GM12878 (cell line): ENCODE measurements at regions not wholly inside any gene's neighbourhood (a gene's known extent, or its start where the extent isn't known, plus 50 kb on each side); places are given as distances from the start of the nearest gene placed in this dataset.

Experiments used
- ATAC-seq: fragments of 200-7000 bp; cut with Tn5 transposase; 3 replicates; pipeline ENCODE4 v1.9.1; 2020; ENCODE audit warnings: mild to moderate bottlenecking, moderate library complexity
- BruUV-seq: library from RNA; stranded (reverse); fragments of 400-500 nt; replicated peaks from 2 replicates; lab custom pipeline; 2021; lab: Mats Ljungman, UMichigan
- CTCF ChIA-PET: fragments of 300-600 bp; sonication (Branson Sonifier 250); formaldehyde crosslinking; extraction: SDS; loops from one replicate; lab custom pipeline; 2021; ENCODE audit warnings: inconsistent platforms; lab: Yijun Ruan, JAX
- POLR2A ChIA-PET: fragments of 350-600 bp; formaldehyde crosslinking; extraction: SDS; loops from one replicate; lab custom pipeline; 2021; ENCODE audit warnings: inconsistent platforms; lab: Charles Lee
- RAD21 ChIA-PET: fragments of 300-600 bp; sonication (Branson Sonifier 250); formaldehyde crosslinking; loops from one replicate; lab custom pipeline; 2023; ENCODE audit warnings: antibody characterized with exemption; ENCODE audit not compliant: unreplicated experiment; lab: Charles Lee
- SMC1A ChIA-PET: fragments of 300-600 bp; sonication (Branson Sonifier 250); formaldehyde crosslinking; loops from one replicate; lab custom pipeline; 2023; ENCODE audit not compliant: unreplicated experiment, uncharacterized antibody; lab: Charles Lee
- DNase-seq: peaks from one replicate; pipeline ENCODE4 v3.0.0-alpha.2; 2011; ENCODE audit warnings: low read depth, low spot score
- FAIRE-seq: peaks from 3 replicates; lab custom pipeline; 2011; peaks lifted over from hg19 to GRCh38; lab: Jason Lieb, UNC
- H2AFZ ChIP-seq: 2 replicates; pipeline ENCODE4 v1.6.0; 2011; ENCODE audit warnings: low read depth, low read length, control low read depth; ENCODE audit not compliant: control insufficient read depth
- H3K27ac ChIP-seq: 2 replicates; pipeline ENCODE4 v1.5.1; 2011; ENCODE audit warnings: control low read depth; ENCODE audit not compliant: control insufficient read depth, insufficient read depth
- H3K27me3 ChIP-seq, 2 experiments: replicated peaks in 1 of 2; 2 replicates each; pipeline versions ENCODE4 v1.6.0 to v1.6.1; 2011; ENCODE audit warnings: low read length in 1 of 2; ENCODE audit not compliant: control insufficient read depth in 2 of 2, insufficient read depth in 2 of 2
- H3K36me3 ChIP-seq, 2 experiments: 2 replicates each; pipeline ENCODE4 v1.5.1; 2011; ENCODE audit warnings: low read length in 1 of 2; ENCODE audit not compliant: control insufficient read depth in 2 of 2, insufficient read depth in 2 of 2
- H3K4me1 ChIP-seq: 2 replicates; pipeline ENCODE4 v1.6.1; 2011; ENCODE audit warnings: mild to moderate bottlenecking, low read length, moderate library complexity, mixed read lengths; ENCODE audit not compliant: control insufficient read depth, insufficient read depth
- H3K4me2 ChIP-seq: 2 replicates; pipeline ENCODE4 v1.6.0; 2011; ENCODE audit warnings: control low read depth; ENCODE audit not compliant: control insufficient read depth, insufficient read depth
- H3K4me3 ChIP-seq: fragments of 200-600 bp; sonication (generic); 2 replicates; pipeline ENCODE4 v1.5.1; 2016
- H3K79me2 ChIP-seq: 2 replicates; pipeline ENCODE4 v1.6.0; 2011; ENCODE audit warnings: low read length; ENCODE audit not compliant: control insufficient read depth, insufficient read depth
- H3K9ac ChIP-seq: 2 replicates; pipeline ENCODE4 v1.8.0; 2011; ENCODE audit warnings: low read length, control low read depth, mixed read lengths; ENCODE audit not compliant: control insufficient read depth, insufficient read depth
- H3K9me3 ChIP-seq: replicated peaks from 3 replicates; pipeline ENCODE4 v1.5.1; 2011; ENCODE audit warnings: mild to moderate bottlenecking, low read length; ENCODE audit not compliant: control insufficient read depth, insufficient read depth
- H4K20me1 ChIP-seq: 2 replicates; pipeline ENCODE4 v1.6.0; 2011; ENCODE audit not compliant: control insufficient read depth, insufficient read depth
- BMI1 ChIP-seq: fragments of 450-650 bp; IDR thresholded peaks from 2 replicates; pipeline ENCODE4 v1.6.1; 2016; ENCODE audit warnings: mild to moderate bottlenecking, moderate library complexity, borderline replicate concordance
- CHD2 ChIP-seq: IDR thresholded peaks from 2 replicates; pipeline ENCODE4 v1.6.1; 2011; ENCODE audit warnings: low read depth, low read length, improper control_type of control experiment, borderline replicate concordance
- CREM ChIP-seq: IDR thresholded peaks from 2 replicates; pipeline ENCODE4 v1.6.1; 2014; ENCODE audit warnings: antibody characterized with exemption, low read depth
- EED ChIP-seq: sonication (generic); IDR thresholded peaks from 2 replicates; pipeline ENCODE4 v1.6.1; 2016; ENCODE audit warnings: antibody characterized with exemption, low read depth
- EP300 ChIP-seq, 2 experiments: fragments of 150-350 bp in 1 of 2; IDR thresholded peaks; 2 replicates each; pipeline ENCODE4 v1.6.1; 2011 to 2012; ENCODE audit warnings: low read depth in 2 of 2, low read length in 2 of 2, borderline replicate concordance in 1 of 2, improper control_type of control experiment in 1 of 2, inconsistent platforms in 1 of 2; ENCODE audit not compliant: control insufficient read depth in 1 of 2
- HCFC1 ChIP-seq: fragments of 150-350 bp; IDR thresholded peaks from 2 replicates; pipeline ENCODE4 v1.6.1; 2014; ENCODE audit warnings: low read length
- IKZF2 ChIP-seq, 2 experiments: fragments of 450-650 bp; IDR thresholded peaks; 2 replicates each; pipeline ENCODE4 v1.6.1; 2017; ENCODE audit warnings: mild to moderate bottlenecking in 2 of 2, moderate library complexity in 2 of 2
- IRF4 ChIP-seq: IDR thresholded peaks from 2 replicates; pipeline ENCODE4 v1.6.1; 2011; ENCODE audit warnings: low read depth, low read length
- MEF2A ChIP-seq: IDR thresholded peaks from 2 replicates; pipeline ENCODE4 v1.6.1; 2011; ENCODE audit warnings: low read depth, mild to moderate bottlenecking, low read length, moderate library complexity; ENCODE audit not compliant: insufficient read depth
- MEF2B ChIP-seq: fragments of 450-650 bp; IDR thresholded peaks from 2 replicates; pipeline ENCODE4 v1.6.1; 2018; ENCODE audit warnings: mild to moderate bottlenecking, moderate library complexity; ENCODE audit not compliant: partially characterized antibody, poor library complexity, severe bottlenecking
- NBN ChIP-seq: fragments of 450-650 bp; IDR thresholded peaks from 2 replicates; pipeline ENCODE4 v1.6.1; 2016
- NRF1 ChIP-seq: conservative IDR thresholded peaks from 2 replicates; pipeline ENCODE4 v1.6.1; 2011; ENCODE audit warnings: mild to moderate bottlenecking, low read depth, low read length, improper control_type of control experiment
- PML ChIP-seq: IDR thresholded peaks from 2 replicates; pipeline ENCODE4 v1.6.1; 2012; ENCODE audit warnings: low read length, inconsistent platforms
- RAD21 ChIP-seq: IDR thresholded peaks from 2 replicates; pipeline ENCODE4 v1.6.1; 2011; ENCODE audit warnings: mild to moderate bottlenecking, low read depth, low read length, moderate library complexity; ENCODE audit not compliant: insufficient read depth
- SPI1 ChIP-seq: IDR thresholded peaks from 2 replicates; pipeline ENCODE4 v1.6.1; 2011; ENCODE audit warnings: low read depth, mild to moderate bottlenecking, low read length, moderate library complexity, borderline replicate concordance; ENCODE audit not compliant: insufficient read depth
- SREBF2 ChIP-seq: IDR thresholded peaks from 2 replicates; pipeline ENCODE4 v1.6.1; 2012; ENCODE audit warnings: mild to moderate bottlenecking, low read length
- WGBS: methylation state at CpG from one replicate; pipeline ENCODE4 v1.1.6; 2016; ENCODE audit warnings: low lambda C conversion rate; ENCODE audit not compliant: insufficient replicate concordance, insufficient coverage; ENCODE audit errors: missing lambda C conversion rate; 5-methylcytosine and 5-hydroxymethylcytosine counted together
- in situ Hi-C: fragments of 300-500 bp; cut with MboI; formaldehyde crosslinking; loops from 9 replicates; pipeline ENCODE4 v1.14.3; 2018; ENCODE audit warnings: mixed read lengths
- intact Hi-C: fragments of 100-400 bp; cut with micrococcal nuclease; formaldehyde crosslinking; loops from one replicate; pipeline ENCODE4 v1.14.2; 2022; ENCODE audit not compliant: unreplicated experiment
- TF ChIP-seq, protein P1 (sequence below), 3 experiments: IDR thresholded peaks in 2 of 3; conservative IDR thresholded peaks in 1 of 3; 2 replicates each; pipeline ENCODE4 v1.5.1; 2011; ENCODE audit warnings: low read depth in 3 of 3, low read length in 3 of 3, mild to moderate bottlenecking in 3 of 3, control low read depth in 2 of 3, moderate library complexity in 2 of 3, inconsistent platforms in 1 of 3, mixed read lengths in 1 of 3; ENCODE audit not compliant: control insufficient read depth in 2 of 3, insufficient read depth in 1 of 3; ENCODE audit errors: extremely low read depth in 1 of 3
- TF ChIP-seq, protein P2 (sequence below): IDR thresholded peaks from 2 replicates; pipeline ENCODE4 v1.6.1; 2012; ENCODE audit warnings: low read length, inconsistent platforms
- TF ChIP-seq, protein P3 (sequence below): IDR thresholded peaks from 2 replicates; pipeline ENCODE4 v1.6.1; 2011; ENCODE audit warnings: mild to moderate bottlenecking, low read depth, low read length, moderate library complexity; ENCODE audit not compliant: insufficient replicate concordance

DNA sequence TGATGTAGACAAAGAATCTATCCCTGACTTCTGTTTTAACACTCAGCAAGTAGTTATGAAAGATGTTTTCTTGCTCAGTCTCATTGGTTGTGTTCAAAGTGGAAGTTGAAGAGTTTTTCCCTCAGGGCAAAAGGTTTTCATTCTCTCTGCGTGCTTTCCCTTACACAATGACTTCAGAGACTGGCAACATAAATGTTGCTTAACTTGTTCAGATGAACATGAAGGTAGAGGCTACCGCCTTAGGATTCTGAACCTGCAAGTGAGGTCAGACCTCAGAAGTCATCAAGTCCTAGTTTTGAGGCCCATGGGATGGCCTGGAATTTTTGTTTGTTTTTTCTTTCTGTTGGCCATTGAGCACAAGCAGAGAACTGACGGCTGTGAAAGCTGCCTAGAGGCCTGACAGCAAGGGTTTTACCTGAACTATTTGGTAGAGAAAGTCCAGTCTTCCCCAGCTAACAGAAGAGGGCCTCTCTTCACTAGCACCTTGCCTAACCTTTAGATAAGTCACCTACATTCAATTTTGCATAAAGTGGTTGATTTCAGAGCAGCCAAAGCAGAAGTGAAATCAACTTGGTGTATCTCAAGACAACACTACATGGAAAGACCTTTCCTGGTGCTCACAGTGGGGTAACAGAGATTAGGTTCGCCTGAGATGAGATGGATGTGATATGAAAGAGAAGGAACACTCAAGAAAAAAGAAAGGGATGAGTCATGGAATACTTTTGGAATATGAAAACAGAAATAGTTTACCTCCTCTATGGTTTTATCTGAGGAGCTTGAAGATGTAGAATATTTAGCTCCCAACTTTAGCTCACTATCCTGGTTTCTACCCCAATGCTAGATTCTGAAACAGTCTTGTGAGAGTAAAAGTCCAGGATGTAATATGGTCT is 53.6 kb upstream of the AP4E1 start:
- no peaks in the 10 kb centered on the region for H4K20me1 ChIP-seq
- H3K9ac ChIP-seq, result 0 out of 2 replicates have a peak overlapping the region, but pooled peaks have one; percentile 24
- peak overlapping the region; percentile 61 for H2AFZ ChIP-seq
- H3K9me3 ChIP-seq, result no peaks in the 10 kb centered on the region
- peak overlapping the region; percentile 28; the same call in 1 of the 2 replicates for H3K4me3 ChIP-seq
- 13% methylated on average over 4 of the region's 4 CpGs for WGBS
- H3K4me2 ChIP-seq, result peak overlapping the region; percentile 91
- POLR2A ChIA-PET, result interaction anchor here (0.5 kb wide), 1 partner anchor 28 kb away, joined by 3 read pairs; no protein-coding TSS in a partner anchor
- peaks cover 17% of the 10 kb centered on the region for H3K4me1 ChIP-seq
- in situ Hi-C loops, result no loop called here
- ATAC-seq (peak; percentile 98), DNase-seq (peak; percentile 57), FAIRE-seq (peak; percentile 92)
- BruUV-seq, result no TSS peak
- H3K27ac ChIP-seq, result peak overlapping the region; percentile 72
- SMC1A ChIA-PET, result interaction anchor here (0.8 to 1.1 kb wide), 4 partner anchors 9 to 539 kb away, joined by 3 to 4 read pairs (median 3); no protein-coding TSS in a partner anchor
- no peaks in the 10 kb centered on the region for H3K36me3 ChIP-seq
- CTCF ChIA-PET, result interaction anchor here (0.5 to 1.0 kb wide), 2 partner anchors 10 to 22 kb away, joined by 3 read pairs; no protein-coding TSS in a partner anchor
- intact Hi-C loops, result no loop called here
- no peaks in the 10 kb centered on the region for H3K79me2 ChIP-seq
- H3K27me3 ChIP-seq, result no peaks in the 10 kb centered on the region
- RAD21 ChIA-PET, result no interaction called here
- TF ChIP-seq SREBF2 (no peak), NRF1 (no peak), MEF2A (no peak), EED (peak; percentile 36; the same call in 1 of the 2 replicates), PML (no peak), CREM (no peak), HCFC1 (no peak), RAD21 (0 out of 2 replicates have a peak, but pooled peaks have one; percentile 21), CHD2 (no peak; the same call in 1 of the 2 replicates), EP300 (IDR thresholded peaks at IDR 0.05; ENCODE audit: borderline replicate concordance in 1 of 2, control insufficient read depth in 1 of 2, low read depth in 2 of 2, low read length in 2 of 2) (0 out of 4 replicates have a peak, but pooled peaks of 1 of the 2 experiments have one; percentile 26), MEF2B (no peak), IKZF2 (IDR thresholded peaks at IDR 0.05) (peak; percentile 48 to 58; a peak in 3 of 4 replicates), SPI1 (peak; percentile 96), IRF4 (0 out of 2 replicates have a peak, but pooled peaks have one; percentile 29), NBN (no peak), BMI1 (no peak)
- TF ChIP-seq, protein P1, sequence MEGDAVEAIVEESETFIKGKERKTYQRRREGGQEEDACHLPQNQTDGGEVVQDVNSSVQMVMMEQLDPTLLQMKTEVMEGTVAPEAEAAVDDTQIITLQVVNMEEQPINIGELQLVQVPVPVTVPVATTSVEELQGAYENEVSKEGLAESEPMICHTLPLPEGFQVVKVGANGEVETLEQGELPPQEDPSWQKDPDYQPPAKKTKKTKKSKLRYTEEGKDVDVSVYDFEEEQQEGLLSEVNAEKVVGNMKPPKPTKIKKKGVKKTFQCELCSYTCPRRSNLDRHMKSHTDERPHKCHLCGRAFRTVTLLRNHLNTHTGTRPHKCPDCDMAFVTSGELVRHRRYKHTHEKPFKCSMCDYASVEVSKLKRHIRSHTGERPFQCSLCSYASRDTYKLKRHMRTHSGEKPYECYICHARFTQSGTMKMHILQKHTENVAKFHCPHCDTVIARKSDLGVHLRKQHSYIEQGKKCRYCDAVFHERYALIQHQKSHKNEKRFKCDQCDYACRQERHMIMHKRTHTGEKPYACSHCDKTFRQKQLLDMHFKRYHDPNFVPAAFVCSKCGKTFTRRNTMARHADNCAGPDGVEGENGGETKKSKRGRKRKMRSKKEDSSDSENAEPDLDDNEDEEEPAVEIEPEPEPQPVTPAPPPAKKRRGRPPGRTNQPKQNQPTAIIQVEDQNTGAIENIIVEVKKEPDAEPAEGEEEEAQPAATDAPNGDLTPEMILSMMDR (IDR thresholded peaks at IDR 0.05 in 2 of 3, conservative IDR thresholded peaks at IDR 0.05 in 1 of 3; ENCODE audit: control insufficient read depth in 2 of 3, extremely low read depth in 1 of 3, insufficient read depth in 1 of 3, low read depth in 3 of 3, low read length in 3 of 3), result no peak
- TF ChIP-seq, protein P2, sequence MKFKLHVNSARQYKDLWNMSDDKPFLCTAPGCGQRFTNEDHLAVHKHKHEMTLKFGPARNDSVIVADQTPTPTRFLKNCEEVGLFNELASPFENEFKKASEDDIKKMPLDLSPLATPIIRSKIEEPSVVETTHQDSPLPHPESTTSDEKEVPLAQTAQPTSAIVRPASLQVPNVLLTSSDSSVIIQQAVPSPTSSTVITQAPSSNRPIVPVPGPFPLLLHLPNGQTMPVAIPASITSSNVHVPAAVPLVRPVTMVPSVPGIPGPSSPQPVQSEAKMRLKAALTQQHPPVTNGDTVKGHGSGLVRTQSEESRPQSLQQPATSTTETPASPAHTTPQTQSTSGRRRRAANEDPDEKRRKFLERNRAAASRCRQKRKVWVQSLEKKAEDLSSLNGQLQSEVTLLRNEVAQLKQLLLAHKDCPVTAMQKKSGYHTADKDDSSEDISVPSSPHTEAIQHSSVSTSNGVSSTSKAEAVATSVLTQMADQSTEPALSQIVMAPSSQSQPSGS, result no peak
- TF ChIP-seq, protein P3, sequence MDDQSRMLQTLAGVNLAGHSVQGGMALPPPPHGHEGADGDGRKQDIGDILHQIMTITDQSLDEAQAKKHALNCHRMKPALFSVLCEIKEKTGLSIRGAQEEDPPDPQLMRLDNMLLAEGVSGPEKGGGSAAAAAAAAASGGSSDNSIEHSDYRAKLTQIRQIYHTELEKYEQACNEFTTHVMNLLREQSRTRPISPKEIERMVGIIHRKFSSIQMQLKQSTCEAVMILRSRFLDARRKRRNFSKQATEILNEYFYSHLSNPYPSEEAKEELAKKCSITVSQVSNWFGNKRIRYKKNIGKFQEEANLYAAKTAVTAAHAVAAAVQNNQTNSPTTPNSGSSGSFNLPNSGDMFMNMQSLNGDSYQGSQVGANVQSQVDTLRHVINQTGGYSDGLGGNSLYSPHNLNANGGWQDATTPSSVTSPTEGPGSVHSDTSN, result no peak
